ENCODE measurements at regions not wholly inside any gene's neighbourhood (a gene's known extent, or its start where the extent isn't known, plus 50 kb on each side); places are given as distances from the start of the nearest gene placed in this dataset.

GRCh38 chr1:29845910-29846309 is 609.6 kb downstream of the PTPRU start:
- TF ChIP-seq CTCF (IDR thresholded peaks at IDR 0.05) (no peak), POLR2AphosphoS5 (IDR thresholded peaks at IDR 0.05) (no peak)
